Mesodermal cell (in vitro differentiated cells): ENCODE measurements at regions not wholly inside any gene's neighbourhood (a gene's known extent, or its start where the extent isn't known, plus 50 kb on each side); places are given as distances from the start of the nearest gene placed in this dataset.
"Not testable (repeated sequence)": the region's sequence is repeated elsewhere in the genome, so short reads cannot be mapped to it uniquely, and the experiment has no call there.

Experiments used
- H3K27ac ChIP-seq: 2 replicates; pipeline ENCODE4 v1.7.0; 2013; ENCODE audit warnings: mild to moderate bottlenecking, low read depth, low read length, moderate library complexity; ENCODE audit not compliant: severe bottlenecking
- H3K36me3 ChIP-seq: 2 replicates; pipeline ENCODE4 v1.7.1; 2013; ENCODE audit warnings: mild to moderate bottlenecking, low read length, moderate library complexity; ENCODE audit not compliant: control insufficient read depth, insufficient read depth
- H3K4me1 ChIP-seq: one replicate; pipeline ENCODE4 v1.7.1; 2013; ENCODE audit warnings: mild to moderate bottlenecking, low read length; ENCODE audit not compliant: insufficient read depth, control insufficient read depth, poor library complexity, severe bottlenecking
- H3K4me3 ChIP-seq: 2 replicates; pipeline ENCODE4 v1.7.0; 2013; ENCODE audit warnings: low read length, control low read depth, mild to moderate bottlenecking; ENCODE audit not compliant: insufficient read depth, poor library complexity, severe bottlenecking; ENCODE audit errors: extremely low read depth
- H3K9me3 ChIP-seq: 2 replicates; pipeline ENCODE4 v1.7.1; 2013; ENCODE audit warnings: mild to moderate bottlenecking, low read length, moderate library complexity; ENCODE audit not compliant: control insufficient read depth
- WGBS, 2 experiments: methylation state at CpG; one replicate each; pipeline ENCODE4 v1.1.5; 2013; ENCODE audit warnings: missing lambda C conversion rate in 2 of 2; ENCODE audit not compliant: insufficient coverage in 2 of 2; 5-methylcytosine and 5-hydroxymethylcytosine counted together

- Histone ChIP-seq H3K27ac (no peak overlapping the region), H3K9me3 (no peaks in the 10 kb centered on the region), H3K4me3 (no peak overlapping the region), H3K4me1 (no peaks in the 10 kb centered on the region), H3K36me3 (no peaks in the 10 kb centered on the region)
- WGBS, 2 experiments, result 88 to 93% methylated on average over 3 of the region's 3 CpGs
These were observed 329.9 kb upstream of the LRRC4C start for GRCh38 chr11:41789376-41789775.

DNA sequence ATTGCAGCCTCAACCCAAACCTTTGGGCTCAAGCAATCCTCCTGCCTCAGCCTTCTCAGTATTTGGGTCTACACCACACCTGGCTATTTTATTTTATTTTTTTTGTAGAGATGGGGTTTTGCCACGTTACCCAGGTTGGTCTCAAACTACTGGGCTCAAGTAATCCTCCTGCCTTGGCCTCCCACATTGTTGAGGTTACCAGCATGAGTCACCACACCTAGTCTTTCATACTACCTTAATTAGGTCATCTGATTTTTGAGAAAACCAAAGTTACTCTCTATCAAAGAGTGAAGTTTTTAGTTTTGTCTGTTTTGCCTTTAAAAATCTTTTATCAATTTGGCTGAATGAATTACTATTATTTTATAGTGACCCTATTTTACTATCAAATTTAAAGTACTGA lies 335.6 kb upstream of the LRRC4C start:
- no peaks in the 10 kb centered on the region for H3K4me1 ChIP-seq
- H3K36me3 ChIP-seq, result no peaks in the 10 kb centered on the region
- no CpG with 5 or more reads among the region's 1 CpG for WGBS, 2 experiments
- no peak overlapping the region for H3K4me3 ChIP-seq
- no peaks in the 10 kb centered on the region for H3K9me3 ChIP-seq
- H3K27ac ChIP-seq, result no peak overlapping the region

- no peak overlapping the region for H3K4me3 ChIP-seq
- H3K9me3 ChIP-seq, result no peaks in the 10 kb centered on the region
- no peak overlapping the region for H3K27ac ChIP-seq
- no peaks in the 10 kb centered on the region for H3K36me3 ChIP-seq
- H3K4me1 ChIP-seq, result no peaks in the 10 kb centered on the region
These were observed 340.3 kb upstream of the LRRC4C start for GRCh38 chr11:41799754-41800153.

DNA sequence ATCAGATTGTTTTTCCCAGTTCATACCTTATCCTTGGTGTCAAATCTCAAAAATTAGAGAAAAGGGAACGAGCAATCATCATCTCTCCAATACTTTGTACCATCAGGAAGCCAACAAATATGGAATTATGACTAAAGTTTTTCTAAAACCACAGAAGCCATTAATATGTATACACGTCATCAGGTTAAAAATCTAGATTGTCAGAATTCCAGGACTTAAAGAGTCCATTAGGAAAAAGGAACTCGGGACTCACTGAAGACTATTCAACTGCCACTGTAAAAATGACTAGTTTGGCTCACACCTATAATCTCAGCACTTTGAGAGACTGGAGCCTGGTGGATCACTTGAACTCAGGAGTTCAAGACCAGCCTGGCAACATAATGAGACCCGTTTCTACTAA lies 344.4 kb upstream of the LRRC4C start:
- Histone ChIP-seq H3K36me3 (no peaks in the 10 kb centered on the region), H3K4me1 (no peaks in the 10 kb centered on the region), H3K4me3 (no peak overlapping the region), H3K9me3 (no peaks in the 10 kb centered on the region), H3K27ac (no peak overlapping the region)
- 50 to 83% methylated on average over 2 to 3 of the region's 4 CpGs for WGBS, 2 experiments

DNA sequence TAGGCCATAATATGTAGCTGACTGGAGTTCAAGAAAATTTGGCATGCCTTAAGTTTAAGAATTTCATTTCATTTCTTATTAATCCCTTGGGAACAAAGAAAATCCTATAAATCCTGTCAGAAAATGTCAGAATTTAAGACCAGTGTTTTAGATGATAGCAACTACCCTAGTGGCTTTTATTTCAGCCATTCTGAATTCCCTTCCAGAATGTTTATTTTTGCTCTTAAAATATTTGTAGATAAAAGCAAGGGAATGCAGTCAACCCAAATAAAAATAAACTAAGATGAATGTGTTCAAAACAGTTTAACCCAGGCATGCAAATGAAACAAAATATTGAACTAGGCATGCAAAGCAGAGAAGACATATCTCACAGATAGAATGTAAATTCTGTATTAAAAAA lies 356.9 kb upstream of the LRRC4C start:
- Histone ChIP-seq H3K4me1 (no peaks in the 10 kb centered on the region), H3K9me3 (peaks cover 5% of the 10 kb centered on the region), H3K36me3 (no peaks in the 10 kb centered on the region), H3K27ac (no peak overlapping the region), H3K4me3 (no peak overlapping the region)

DNA sequence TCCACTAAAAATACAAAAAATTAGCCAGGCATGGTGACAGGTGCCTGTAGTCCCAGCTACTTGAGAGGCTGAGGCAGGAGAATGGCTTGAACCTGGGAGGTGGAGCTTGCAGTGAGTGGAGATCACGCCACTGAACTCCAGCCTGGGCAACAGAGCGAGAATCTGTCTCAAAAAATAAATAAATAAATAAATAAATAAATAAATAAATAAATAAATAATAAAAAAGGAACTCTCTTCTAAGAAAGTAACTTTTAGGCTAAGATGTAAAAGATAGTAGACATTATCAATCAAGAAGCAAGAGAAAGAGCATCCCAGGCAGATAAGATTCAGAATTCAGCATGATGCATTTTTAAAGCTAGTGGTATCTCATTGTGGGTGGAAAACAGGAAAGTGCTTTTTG lies 364.8 kb upstream of the LRRC4C start:
- not testable (repeated sequence) for H3K27ac ChIP-seq, H3K36me3 ChIP-seq, H3K4me3 ChIP-seq, H3K4me1 ChIP-seq, H3K9me3 ChIP-seq
- no CpG with 5 or more reads among the region's 2 CpGs for WGBS, 2 experiments

- Histone ChIP-seq H3K36me3 (no peaks in the 10 kb centered on the region), H3K4me3 (no peak overlapping the region), H3K4me1 (no peaks in the 10 kb centered on the region), H3K9me3 (no peaks in the 10 kb centered on the region), H3K27ac (no peak overlapping the region)
- 91 to 96% methylated on average over 5 to 6 of the region's 6 CpGs for WGBS, 2 experiments
These were observed 366.6 kb upstream of the LRRC4C start for GRCh38 chr11:41826085-41826484.

- H3K4me1 ChIP-seq, result no peaks in the 10 kb centered on the region
- WGBS, 2 experiments, result no CpG with 5 or more reads among the region's 2 CpGs
- no peaks in the 10 kb centered on the region for H3K36me3 ChIP-seq
- H3K27ac ChIP-seq, result no peak overlapping the region
- H3K9me3 ChIP-seq, result no peaks in the 10 kb centered on the region
- no peak overlapping the region for H3K4me3 ChIP-seq
These were observed 377.0 kb upstream of the LRRC4C start for GRCh38 chr11:41836431-41836830.

DNA sequence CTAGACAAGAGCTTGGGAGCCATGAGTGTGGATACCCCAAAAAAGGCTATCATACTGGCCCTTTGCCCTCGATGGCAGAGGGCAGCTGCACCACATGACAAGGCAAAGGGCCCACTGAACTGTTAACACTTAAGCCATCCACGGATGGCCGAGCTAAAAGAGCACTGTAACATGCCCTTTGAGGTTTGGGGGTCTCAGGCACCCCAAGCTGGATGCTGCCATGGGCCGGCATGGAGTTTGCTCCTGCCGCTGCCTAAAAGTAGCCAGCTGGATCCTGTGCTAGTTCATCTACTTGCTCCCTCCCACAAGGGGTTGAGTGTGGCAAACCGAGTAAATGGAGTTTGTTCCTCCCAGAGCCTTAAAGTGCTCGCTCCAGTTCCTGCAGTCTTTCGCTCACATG lies 383.2 kb upstream of the LRRC4C start:
- Histone ChIP-seq H3K36me3 (no peaks in the 10 kb centered on the region), H3K4me1 (no peaks in the 10 kb centered on the region), H3K9me3 (peaks cover 4% of the 10 kb centered on the region), H3K27ac (no peak overlapping the region), H3K4me3 (no peak overlapping the region)
- WGBS, 2 experiments, result 80 to 84% methylated on average over 8 of the region's 8 CpGs

- Histone ChIP-seq H3K27ac (no peak overlapping the region), H3K9me3 (peaks cover 4% of the 10 kb centered on the region), H3K4me1 (no peaks in the 10 kb centered on the region), H3K36me3 (no peaks in the 10 kb centered on the region), H3K4me3 (no peak overlapping the region)
- 64 to 90% methylated on average over 1 to 2 of the region's 3 CpGs for WGBS, 2 experiments
These were observed 385.6 kb upstream of the LRRC4C start for GRCh38 chr11:41845066-41845465.

- H3K4me3 ChIP-seq, result no peak overlapping the region
- H3K9me3 ChIP-seq, result no peaks in the 10 kb centered on the region
- H3K27ac ChIP-seq, result no peak overlapping the region
- H3K4me1 ChIP-seq, result no peaks in the 10 kb centered on the region
- H3K36me3 ChIP-seq, result no peaks in the 10 kb centered on the region
- 86% methylated on average over 2 of the region's 3 CpGs; no CpG with 5 or more reads in 1 of the 2 experiments for WGBS, 2 experiments
These were observed 388.9 kb upstream of the LRRC4C start for GRCh38 chr11:41848349-41848748.

GRCh38 chr11:41849250-41849649 lies 389.8 kb upstream of the LRRC4C start:
- WGBS, 2 experiments, result 100% methylated on average over 1 of the region's 1 CpG; no CpG with 5 or more reads in 1 of the 2 experiments
- Histone ChIP-seq H3K4me3 (no peak overlapping the region), H3K27ac (no peak overlapping the region), H3K4me1 (no peaks in the 10 kb centered on the region), H3K36me3 (no peaks in the 10 kb centered on the region), H3K9me3 (no peaks in the 10 kb centered on the region)
